IMR-90 (cell line): ENCODE measurements at regions not wholly inside any gene's neighbourhood (a gene's known extent, or its start where the extent isn't known, plus 50 kb on each side); places are given as distances from the start of the nearest gene placed in this dataset.

Experiments used
- ATAC-seq: fragments of 200-7000 bp; cut with Tn5 transposase; 2 replicates; pipeline ENCODE4 v1.9.1; 2020; ENCODE audit warnings: low read depth, mild to moderate bottlenecking, moderate library complexity
- BruUV-seq: library from RNA; stranded (reverse); fragments of 400-500 nt; replicated peaks from 2 replicates; lab custom pipeline; 2021; lab: Mats Ljungman, UMichigan
- CTCF ChIA-PET: fragments of 300-600 bp; formaldehyde crosslinking; extraction: SDS; loops from one replicate; lab custom pipeline; 2021; ENCODE audit warnings: antibody characterized with exemption; lab: Yijun Ruan, JAX
- POLR2A ChIA-PET: fragments of 300-600 bp; sonication (Branson Sonifier 250); formaldehyde crosslinking; loops from one replicate; lab custom pipeline; 2022; ENCODE audit warnings: antibody characterized with exemption; ENCODE audit not compliant: unreplicated experiment; lab: Charles Lee
- DNase-seq: peaks from one replicate; pipeline ENCODE4 v3.0.0; 2013
- H2AFZ ChIP-seq: replicated peaks from 2 replicates; pipeline ENCODE3; 2013; ENCODE audit warnings: low read length, mild to moderate bottlenecking; ENCODE audit not compliant: poor library complexity
- H2AK5ac ChIP-seq: 2 replicates; pipeline ENCODE4 v1.6.1; 2013; ENCODE audit warnings: low read depth, low read length, inconsistent platforms
- H2AK9ac ChIP-seq: replicated peaks from 2 replicates; pipeline ENCODE3; 2013; ENCODE audit warnings: mild to moderate bottlenecking, low read depth, low read length, moderate library complexity; ENCODE audit not compliant: poor library complexity
- H2BK120ac ChIP-seq: 2 replicates; pipeline ENCODE4 v1.6.1; 2013; ENCODE audit warnings: low read depth, low read length, inconsistent platforms
- H2BK15ac ChIP-seq: 3 replicates; pipeline ENCODE4 v1.6.1; 2013; ENCODE audit warnings: low read depth, low read length, inconsistent platforms
- H2BK20ac ChIP-seq: 2 replicates; pipeline ENCODE4 v1.6.1; 2013; ENCODE audit warnings: low read depth, mild to moderate bottlenecking, inconsistent platforms, low read length, moderate library complexity
- H2BK5ac ChIP-seq: 2 replicates; pipeline ENCODE4 v1.6.1; 2013; ENCODE audit warnings: mild to moderate bottlenecking, low read depth, low read length, inconsistent platforms; ENCODE audit not compliant: poor library complexity, severe bottlenecking
- H3K14ac ChIP-seq: replicated peaks from 2 replicates; pipeline ENCODE4 v1.6.1; 2013; ENCODE audit warnings: low read depth, low read length, inconsistent platforms
- H3K18ac ChIP-seq: 2 replicates; pipeline ENCODE4 v1.6.1; 2013; ENCODE audit warnings: low read depth, low read length, control low read depth
- H3K23ac ChIP-seq: 2 replicates; pipeline ENCODE4 v1.6.1; 2013; ENCODE audit warnings: low read depth, low read length, inconsistent platforms
- H3K27ac ChIP-seq: 2 replicates; pipeline ENCODE4 v1.5.1; 2013; ENCODE audit warnings: mild to moderate bottlenecking, control low read depth, low read length; ENCODE audit not compliant: insufficient read depth
- H3K27me3 ChIP-seq: 2 replicates; pipeline ENCODE4 v1.6.1; 2013; ENCODE audit warnings: low read length; ENCODE audit not compliant: control insufficient read depth, insufficient read depth
- H3K36me3 ChIP-seq: 2 replicates; pipeline ENCODE4 v1.6.1; 2013; ENCODE audit warnings: low read length, mixed read lengths; ENCODE audit not compliant: control insufficient read depth, insufficient read depth
- H3K4ac ChIP-seq: 2 replicates; pipeline ENCODE4 v1.6.1; 2013; ENCODE audit warnings: low read depth, low read length, inconsistent platforms
- H3K4me1 ChIP-seq: 2 replicates; pipeline ENCODE4 v1.6.1; 2013; ENCODE audit warnings: low read length, mixed read lengths; ENCODE audit not compliant: control insufficient read depth, insufficient read depth
- H3K4me2 ChIP-seq: 2 replicates; pipeline ENCODE4 v1.6.1; 2013; ENCODE audit warnings: low read depth, mild to moderate bottlenecking, control low read depth, low read length, moderate library complexity
- H3K4me3 ChIP-seq: 2 replicates; pipeline ENCODE4 v1.5.1; 2013; ENCODE audit warnings: low read depth, mild to moderate bottlenecking, control low read depth, low read length, moderate library complexity; ENCODE audit not compliant: insufficient read depth
- H3K56ac ChIP-seq: 2 replicates; pipeline ENCODE4 v1.6.1; 2013; ENCODE audit warnings: low read length, inconsistent platforms; ENCODE audit not compliant: insufficient read depth; ENCODE audit errors: extremely low read depth
- H3K79me1 ChIP-seq, 2 experiments: 2 replicates each; pipeline ENCODE4 v1.6.1; 2013; ENCODE audit warnings: low read length in 2 of 2, inconsistent platforms in 1 of 2, low read depth in 1 of 2
- H3K9ac ChIP-seq: 2 replicates; pipeline ENCODE4 v1.6.1; 2013; ENCODE audit warnings: low read depth, low read length, control low read depth
- H3K9me1 ChIP-seq: 2 replicates; pipeline ENCODE4 v1.6.1; 2013; ENCODE audit warnings: low read length, inconsistent platforms; ENCODE audit not compliant: insufficient read depth
- H3K9me3 ChIP-seq: 2 replicates; pipeline ENCODE4 v1.6.1; 2013; ENCODE audit warnings: low read length; ENCODE audit not compliant: control insufficient read depth, insufficient read depth
- H4K20me1 ChIP-seq: 2 replicates; pipeline ENCODE4 v1.6.1; 2013; ENCODE audit warnings: low read length, inconsistent platforms; ENCODE audit not compliant: insufficient read depth
- H4K5ac ChIP-seq: 2 replicates; pipeline ENCODE4 v1.6.1; 2013; ENCODE audit warnings: mild to moderate bottlenecking, low read depth, low read length, control low read depth
- H4K8ac ChIP-seq, 2 experiments: 2 replicates each; pipeline ENCODE4 v1.6.1; 2013; ENCODE audit warnings: low read depth in 2 of 2, low read length in 2 of 2, control low read depth in 1 of 2, inconsistent platforms in 1 of 2
- H4K91ac ChIP-seq: 2 replicates; pipeline ENCODE4 v1.6.1; 2013; ENCODE audit warnings: low read depth, low read length, inconsistent platforms; ENCODE audit not compliant: insufficient read depth
- CTCF ChIP-seq: conservative IDR thresholded peaks from 2 replicates; pipeline ENCODE4 v1.5.1; 2012; ENCODE audit warnings: mild to moderate bottlenecking, low read depth, low read length, improper control_type of control experiment
- FOS ChIP-seq: fragments of 150-350 bp; IDR thresholded peaks from 2 replicates; pipeline ENCODE4 v1.6.1; 2016; ENCODE audit warnings: low read depth, low read length
- MAZ ChIP-seq: IDR thresholded peaks from 2 replicates; pipeline ENCODE4 v1.6.1; 2012; ENCODE audit warnings: low read depth, mild to moderate bottlenecking, low read length, improper control_type of control experiment, moderate library complexity, borderline replicate concordance
- RAD21 ChIP-seq: IDR thresholded peaks from 2 replicates; pipeline ENCODE4 v1.6.1; 2012; ENCODE audit warnings: low read length, improper control_type of control experiment
- RCOR1 ChIP-seq: IDR thresholded peaks from 2 replicates; pipeline ENCODE4 v1.6.1; 2012; ENCODE audit warnings: mild to moderate bottlenecking, low read length, improper control_type of control experiment; ENCODE audit not compliant: insufficient replicate concordance
- USF2 ChIP-seq: fragments of 150-350 bp; IDR thresholded peaks from 2 replicates; pipeline ENCODE4 v1.6.1; 2017; ENCODE audit warnings: mild to moderate bottlenecking, antibody characterized with exemption, low read length, low read depth
- WGBS, 2 experiments: methylation state at CpG; one replicate each; pipeline versions ENCODE4 v1.1.5 to v1.1.7; 2013; ENCODE audit warnings: missing lambda C conversion rate in 2 of 2; ENCODE audit not compliant: insufficient read length in 1 of 2; ENCODE audit errors: extremely low coverage in 2 of 2; 5-methylcytosine and 5-hydroxymethylcytosine counted together
- dilution Hi-C: fragments of 300-500 bp; cut with HindIII; formaldehyde crosslinking; loops from one replicate; pipeline ENCODE4 v1.14.3; 2018; ENCODE audit warnings: low sequenced_read_pairs; ENCODE audit not compliant: unreplicated experiment
- in situ Hi-C: fragments of 300-500 bp; cut with MboI; formaldehyde crosslinking; loops from 3 replicates; pipeline ENCODE4 v1.14.3; 2019; ENCODE audit warnings: low sequenced_read_pairs, inconsistent platforms, mixed read lengths
- intact Hi-C: fragments of 100-400 bp; cut with micrococcal nuclease; formaldehyde crosslinking; loops from 2 replicates; pipeline ENCODE4 v1.10.0; 2022

- Histone ChIP-seq H2AFZ (no peak overlapping the region), H3K4ac (no peak overlapping the region), H3K36me3 (no peaks in the 10 kb centered on the region), H3K23ac (no peak overlapping the region), H3K27ac (no peak overlapping the region), H2AK9ac (no peak overlapping the region), H2AK5ac (no peak overlapping the region), H4K20me1 (no peaks in the 10 kb centered on the region), H4K8ac (no peak overlapping the region), H4K5ac (no peak overlapping the region), H3K18ac (no peak overlapping the region), H3K9me1 (no peaks in the 10 kb centered on the region), H3K4me1 (no peaks in the 10 kb centered on the region), H3K79me1 (no peaks in the 10 kb centered on the region), H3K9ac (no peak overlapping the region), H3K4me3 (no peak overlapping the region), H3K56ac (no peak overlapping the region), H2BK5ac (no peak overlapping the region), H3K9me3 (peaks cover 4% of the 10 kb centered on the region; the same call in 1 of the 2 replicates), H3K14ac (no peak overlapping the region), H2BK20ac (no peak overlapping the region), H2BK15ac (no peak overlapping the region), H4K91ac (no peak overlapping the region), H3K4me2 (no peak overlapping the region), H3K27me3 (no peaks in the 10 kb centered on the region), H2BK120ac (no peak overlapping the region)
- WGBS, 2 experiments = no CpG with 5 or more reads among the region's 2 CpGs
- CTCF ChIA-PET = no interaction called here
- POLR2A ChIA-PET = no interaction called here
- DNase-seq (no peak), ATAC-seq (no peak)
- dilution Hi-C loops = no loop called here
- intact Hi-C loops = no loop called here
- in situ Hi-C loops = no loop called here
- no TSS peak for BruUV-seq
- TF ChIP-seq RAD21 (no peak), RCOR1 (no peak), FOS (no peak), MAZ (no peak), USF2 (no peak), CTCF (no peak)
Observed at GRCh38 chr3:154507727-154508126, 77.7 kb upstream of the GPR149 start.
